ENCODE measurements at regions not wholly inside any gene's neighbourhood (a gene's known extent, or its start where the extent isn't known, plus 50 kb on each side); places are given as distances from the start of the nearest gene placed in this dataset.

DNA sequence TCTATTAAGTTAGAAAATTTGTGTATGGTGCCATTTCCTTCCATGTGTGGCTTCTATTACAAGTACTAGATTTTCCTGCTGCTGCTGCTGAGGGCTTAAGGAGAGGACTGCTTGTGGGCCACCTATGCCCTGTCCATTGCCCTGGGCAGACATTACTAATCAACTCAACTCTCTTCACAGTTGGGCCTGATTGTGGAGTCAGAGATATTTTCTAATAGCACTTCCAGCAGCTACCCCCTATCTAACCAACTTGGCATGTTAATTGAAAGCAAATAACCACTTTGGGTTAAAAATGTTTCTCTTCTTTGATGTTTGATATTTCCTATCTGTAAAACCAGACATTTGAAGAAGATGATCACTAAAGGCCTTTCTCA lies 242.0 kb downstream of the EDEM1 start:
- DNase-seq: no peak

DNA sequence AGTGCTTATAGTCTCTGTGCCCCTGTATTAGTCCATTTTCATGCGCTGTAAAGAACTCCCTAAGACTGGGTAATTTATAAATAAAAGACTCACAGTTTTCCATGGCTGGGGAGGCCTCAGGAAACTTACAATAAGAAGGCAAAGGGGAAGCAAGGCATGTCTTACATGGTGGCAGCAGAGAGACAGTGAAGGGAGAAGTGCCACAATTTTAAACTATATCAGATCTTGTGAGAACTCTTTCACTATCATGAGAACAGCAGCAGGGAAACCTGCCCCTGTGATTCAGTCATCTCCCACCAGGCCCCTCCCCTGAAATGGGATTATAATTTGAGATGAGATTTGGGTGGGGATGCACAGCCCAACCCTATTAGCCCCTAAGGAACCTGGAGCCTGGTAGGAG lies 243.2 kb downstream of the EDEM1 start:
- no peak for DNase-seq

DNA sequence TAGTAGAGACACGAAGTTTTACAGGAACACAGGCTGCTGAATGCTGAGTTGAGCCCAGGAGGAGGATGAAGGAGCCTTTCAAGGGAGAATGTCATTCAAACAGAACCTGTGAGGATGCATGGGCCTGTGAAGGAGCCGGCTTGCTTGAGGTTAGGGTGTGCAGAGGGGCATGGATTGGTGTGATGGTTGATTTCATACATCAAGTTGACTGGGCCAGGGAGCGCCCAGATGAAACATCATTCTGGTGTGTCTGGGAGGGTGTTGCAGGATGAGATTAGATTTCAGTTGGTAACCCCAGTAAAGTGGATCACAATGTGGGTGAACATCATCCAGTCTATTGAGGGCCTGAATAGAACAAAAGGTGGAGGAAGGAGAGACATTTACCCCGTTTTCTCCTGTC lies 243.6 kb downstream of the EDEM1 start:
- no peak for DNase-seq

DNA sequence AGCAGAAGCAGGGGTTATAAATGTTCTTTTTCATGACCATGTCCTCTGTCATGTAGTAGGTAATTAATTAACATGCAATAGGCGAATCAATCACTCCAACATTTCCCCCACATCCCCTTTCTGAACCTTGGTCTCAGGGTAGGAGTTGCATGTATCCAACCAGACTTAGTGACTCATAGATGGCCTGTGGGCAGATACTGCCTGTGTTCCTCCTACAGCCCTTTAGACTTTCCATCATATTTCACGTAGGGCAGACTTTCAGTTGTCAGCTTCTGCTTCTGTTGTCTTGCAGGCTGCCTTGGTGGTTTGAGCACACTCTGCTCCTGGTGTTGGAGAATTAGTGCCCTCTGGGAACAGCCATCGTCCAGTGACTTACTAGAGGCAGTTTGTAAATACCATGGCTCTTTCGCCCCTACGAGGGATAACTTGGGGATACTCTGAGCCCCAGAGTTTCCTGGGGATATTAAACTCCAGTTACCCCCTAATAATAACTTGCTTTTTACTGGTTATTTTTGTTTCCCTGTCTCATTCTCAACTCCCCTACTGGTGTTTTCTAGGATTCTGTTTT lies 244.4 kb downstream of the EDEM1 start:
- DNase-seq: no peak

DNA sequence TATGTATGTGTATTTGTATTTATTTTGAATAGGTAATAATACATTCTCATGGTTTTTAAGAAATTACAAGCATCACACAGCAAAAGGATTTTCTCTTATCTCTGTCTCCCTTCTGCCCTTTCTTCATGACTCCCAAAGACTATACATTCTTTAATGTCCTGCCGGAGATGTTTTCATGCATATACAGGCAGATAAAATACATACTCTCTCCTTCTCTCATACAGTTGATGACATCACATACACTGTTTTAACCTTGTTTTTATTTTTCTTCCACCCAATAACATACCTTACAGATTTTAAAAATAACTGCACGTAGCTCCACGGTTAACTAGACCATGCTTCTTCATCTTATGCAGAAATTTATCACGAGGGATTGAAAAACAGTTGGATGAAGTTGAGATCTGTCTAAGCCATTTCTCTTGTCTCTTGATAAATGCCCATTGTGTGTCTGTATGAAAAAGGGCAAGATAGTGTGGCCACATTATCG lies 249.8 kb downstream of the EDEM1 start:
- DNase-seq: no peak

DNA sequence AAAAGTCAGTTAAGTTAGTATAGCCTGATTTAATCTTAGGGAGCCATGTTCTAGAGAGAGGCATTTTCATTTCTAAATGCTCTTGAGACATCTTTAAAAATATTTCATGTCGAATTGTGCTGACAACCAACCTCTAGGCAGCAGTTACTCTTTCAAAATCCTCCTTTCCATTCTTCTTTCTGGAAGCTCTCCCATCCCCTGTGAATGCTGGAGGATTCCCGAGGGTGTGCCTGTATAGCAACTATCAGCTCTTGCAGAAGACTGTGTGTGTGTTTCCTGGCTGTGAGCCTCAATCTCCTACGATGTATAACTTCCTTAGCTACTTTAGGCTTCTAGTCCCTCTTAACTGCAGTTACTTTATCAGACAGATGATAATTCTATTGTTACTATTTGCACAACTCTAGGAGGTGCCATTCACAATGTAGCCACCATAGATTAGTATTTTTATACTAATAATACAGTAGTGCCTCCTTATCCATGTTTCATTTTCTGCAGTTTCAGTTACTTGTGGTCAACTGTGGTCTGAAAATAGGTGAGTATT lies 250.3 kb downstream of the EDEM1 start:
- no peak for DNase-seq

DNA sequence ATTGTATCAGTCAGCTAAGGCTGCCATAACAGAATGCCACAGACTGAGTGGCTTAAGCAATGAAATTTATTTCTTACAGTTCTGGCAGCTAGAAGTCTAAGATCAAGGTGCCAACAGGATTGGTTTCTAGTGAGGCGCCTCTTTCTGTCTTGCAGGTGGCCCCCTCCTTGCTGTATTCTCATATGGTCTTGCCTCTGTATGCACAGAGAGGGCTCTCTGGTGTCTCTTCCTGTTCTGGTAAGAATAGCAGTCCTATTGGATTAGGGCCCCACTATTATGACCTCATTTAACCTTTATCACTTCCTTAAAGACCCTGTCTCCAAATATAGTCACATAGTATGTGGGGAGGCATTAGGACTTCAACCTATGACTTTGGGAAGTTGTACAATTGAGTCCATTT lies 253.9 kb downstream of the EDEM1 start:
- DNase-seq: no peak

DNA sequence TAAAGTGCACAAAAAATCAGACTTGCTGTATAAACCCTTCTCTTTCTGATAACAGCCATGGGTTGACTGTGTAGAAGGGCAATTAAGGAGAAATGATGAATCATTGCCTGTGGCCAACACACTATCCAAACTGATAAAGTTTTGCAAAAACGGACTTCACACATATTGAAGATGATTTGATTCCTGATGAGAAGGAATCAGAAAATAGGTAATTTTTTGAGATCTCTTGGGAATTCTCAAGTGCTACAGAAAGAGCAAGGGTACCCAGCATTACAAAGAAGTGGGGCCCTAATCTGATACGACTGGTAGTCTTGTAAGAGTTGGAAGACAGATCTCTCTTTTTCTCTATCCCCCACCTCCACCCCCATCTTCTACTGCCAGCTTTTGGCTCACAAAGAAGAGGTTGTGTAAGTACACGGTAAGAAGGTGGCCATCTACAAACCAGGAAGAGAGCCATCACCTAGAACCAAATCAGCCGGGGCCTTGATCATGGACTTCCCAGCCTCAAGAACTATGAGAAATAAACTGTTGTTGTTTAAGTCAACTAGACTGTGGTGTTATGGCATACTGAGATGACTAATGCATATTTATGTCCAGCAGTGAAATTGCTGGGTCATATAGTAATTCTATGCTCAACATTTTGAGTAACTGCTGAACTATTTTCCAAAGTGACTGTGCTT lies 254.7 kb downstream of the EDEM1 start:
- no peak for DNase-seq

DNA sequence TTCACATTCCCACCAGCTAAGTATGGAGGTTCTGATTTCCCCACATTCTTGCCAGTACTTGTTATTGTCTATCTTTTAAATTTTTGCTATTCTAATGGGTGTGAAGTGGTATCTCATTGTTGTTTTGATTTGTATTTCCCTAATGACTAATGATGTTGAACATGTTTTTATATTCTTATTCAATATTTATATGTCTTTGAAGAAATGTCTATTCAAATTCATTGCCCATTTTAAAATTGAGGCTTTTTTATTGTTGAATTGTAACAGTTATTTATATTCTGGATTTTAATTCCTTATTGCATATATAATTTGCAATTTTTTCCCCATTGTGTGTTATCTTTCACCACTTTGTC lies 255.3 kb downstream of the EDEM1 start:
- DNase-seq: no peak

DNA sequence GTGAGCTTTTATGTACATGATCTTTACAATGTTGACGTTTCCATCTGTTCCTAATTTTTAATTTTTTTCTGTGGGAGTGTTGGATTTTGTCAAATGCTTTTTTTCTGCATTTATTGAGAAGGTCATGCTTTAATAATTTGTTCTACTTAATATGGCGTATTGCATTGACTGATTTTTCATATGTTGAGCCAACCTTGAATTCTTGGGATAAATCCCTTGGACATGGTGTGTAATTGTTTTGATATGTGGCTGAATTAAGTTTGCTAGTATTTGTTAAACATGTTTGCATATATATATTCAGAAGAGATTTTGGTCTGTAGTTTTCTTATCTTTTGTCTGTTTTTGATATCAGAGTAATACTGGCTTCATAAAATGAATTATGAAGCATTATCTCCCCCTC lies 256.7 kb downstream of the EDEM1 start:
- DNase-seq: no peak

DNA sequence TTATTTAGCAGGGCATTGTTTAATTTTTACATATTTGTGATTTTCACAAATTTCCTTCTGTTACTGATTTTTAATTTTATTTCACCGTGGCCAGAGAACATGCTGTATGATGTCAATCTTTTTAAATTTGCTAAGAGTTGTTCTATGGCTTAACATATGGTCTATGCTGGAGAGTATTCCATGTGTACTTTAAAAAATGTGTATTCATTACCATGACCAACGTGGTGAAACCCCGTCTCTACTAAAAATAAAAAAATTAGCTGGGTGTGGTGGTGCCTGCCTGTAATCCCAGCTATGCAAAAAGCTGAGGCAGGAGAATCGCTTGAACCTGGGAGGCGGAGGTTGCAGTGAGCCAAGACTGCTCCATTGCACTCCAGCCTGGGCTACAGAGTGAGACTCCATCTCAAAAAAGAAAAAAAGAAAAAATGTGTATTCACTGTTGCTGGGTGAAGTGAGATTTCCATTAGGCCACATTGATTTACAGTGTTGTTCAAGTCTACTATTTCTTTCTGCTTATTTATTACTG lies 258.2 kb downstream of the EDEM1 start:
- no peak for DNase-seq

DNA sequence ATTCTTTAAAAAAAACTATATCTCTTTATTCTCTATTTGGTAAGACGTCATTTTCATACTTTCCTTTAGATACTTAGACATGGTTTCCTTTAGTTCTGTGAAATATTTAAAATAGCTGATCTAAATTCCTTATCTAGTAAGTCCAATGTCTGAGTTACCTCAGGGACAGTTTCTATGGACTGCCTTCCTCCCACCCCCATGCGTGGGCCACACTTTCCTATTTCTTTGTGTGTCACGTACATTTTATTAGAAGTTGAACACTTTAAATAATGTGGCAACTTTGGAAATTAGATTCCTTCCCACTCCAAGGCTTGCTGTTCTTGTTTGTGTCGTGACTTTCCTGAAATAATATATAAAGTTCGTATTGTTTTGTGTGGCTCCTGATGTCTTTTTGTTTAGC lies 260.7 kb downstream of the EDEM1 start:
- no peak for DNase-seq

DNA sequence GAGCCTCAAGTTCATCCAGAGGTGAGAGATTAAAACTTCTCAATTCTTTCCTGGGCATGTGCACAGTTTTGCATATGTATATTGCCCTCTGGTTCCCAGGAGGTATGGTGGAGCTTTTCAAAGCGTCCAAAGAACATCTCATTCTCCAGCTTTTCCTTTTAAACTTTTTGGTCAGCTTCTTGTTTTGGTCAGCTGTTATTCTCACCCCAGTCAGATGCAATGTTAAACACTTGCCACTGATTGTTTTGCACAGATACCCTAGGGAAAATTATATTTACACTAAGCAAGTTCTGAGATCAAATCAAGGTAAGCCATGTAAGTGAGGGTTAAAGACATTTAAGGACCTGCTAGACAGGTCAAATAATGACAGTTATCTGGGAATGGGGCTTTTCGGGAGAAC lies 261.3 kb downstream of the EDEM1 start:
- no peak for DNase-seq

DNA sequence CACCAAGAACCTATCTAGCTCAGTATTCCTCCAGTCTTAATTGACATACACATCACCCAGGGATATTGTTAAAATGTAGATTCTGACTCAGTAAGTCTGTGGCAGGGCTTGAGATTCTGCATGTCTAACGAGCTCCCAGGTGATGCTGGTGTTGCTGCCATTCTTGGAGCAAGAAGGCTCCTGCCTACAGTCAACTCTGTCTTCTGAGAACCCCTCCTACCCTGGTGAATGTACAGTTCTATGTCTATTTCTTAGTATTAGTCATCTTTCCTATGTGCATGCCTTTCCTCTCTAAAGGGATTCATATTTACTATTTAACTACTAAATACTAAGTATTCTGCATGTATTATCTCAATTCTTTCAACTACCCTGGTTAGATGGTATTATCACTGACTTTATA lies 268.7 kb downstream of the EDEM1 start:
- DNase-seq: no peak

DNA sequence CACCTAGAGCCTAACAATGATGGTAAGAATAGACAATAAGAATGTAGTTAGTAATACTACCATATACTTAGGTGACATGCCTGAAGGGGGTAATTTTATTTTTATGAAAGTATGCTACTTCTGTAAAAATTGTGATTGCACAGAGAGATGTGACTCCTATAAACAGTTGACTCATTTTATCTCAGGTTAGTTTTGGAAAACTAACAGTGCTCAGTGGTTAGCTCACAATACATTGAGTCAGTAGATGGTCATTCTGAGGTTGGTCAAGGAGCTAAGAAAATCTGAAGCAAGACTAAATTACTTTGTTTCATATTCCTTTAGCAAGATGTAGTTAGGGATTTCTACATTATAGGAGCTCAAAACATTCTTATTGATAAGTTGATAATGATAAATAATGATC lies 271.0 kb downstream of the EDEM1 start:
- DNase-seq: no peak

DNA sequence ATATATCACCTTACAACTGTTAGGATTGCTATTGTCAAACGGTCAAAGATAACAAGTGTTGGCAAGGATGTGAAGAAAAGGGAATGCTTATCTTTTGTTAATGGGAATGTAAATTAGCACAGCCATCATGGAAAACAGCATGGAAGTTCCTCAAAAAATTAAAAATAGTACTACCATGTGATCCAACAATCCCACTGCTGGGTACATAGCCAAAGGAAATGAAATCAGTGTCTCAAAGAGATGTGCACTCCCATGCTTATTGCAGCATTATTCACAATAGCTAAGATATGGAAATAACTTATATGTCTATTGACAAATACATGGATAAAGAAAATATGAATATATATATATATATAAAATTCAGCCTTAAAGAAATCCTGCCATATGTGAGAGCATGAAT lies 274.6 kb downstream of the EDEM1 start:
- no peak for DNase-seq

DNA sequence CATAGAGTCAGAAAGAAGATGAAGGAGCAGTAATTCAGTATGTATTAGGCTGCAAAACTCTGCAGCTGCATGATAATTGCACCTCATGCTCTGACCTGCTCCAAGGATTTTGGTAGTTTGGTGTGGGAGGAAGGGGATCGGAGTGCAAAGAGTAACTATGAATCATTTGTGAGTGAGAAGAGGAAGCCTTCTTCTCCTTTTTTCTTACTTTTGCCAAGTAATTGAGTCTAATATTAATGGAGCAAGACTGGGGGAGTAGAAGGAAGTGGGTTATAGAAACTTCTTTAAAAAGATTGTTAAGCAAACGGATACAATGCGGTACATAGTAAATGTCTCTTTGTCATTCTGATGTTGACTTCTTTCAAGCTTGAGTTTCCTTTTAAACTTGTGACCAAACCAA lies 276.5 kb downstream of the EDEM1 start:
- no peak for DNase-seq

DNA sequence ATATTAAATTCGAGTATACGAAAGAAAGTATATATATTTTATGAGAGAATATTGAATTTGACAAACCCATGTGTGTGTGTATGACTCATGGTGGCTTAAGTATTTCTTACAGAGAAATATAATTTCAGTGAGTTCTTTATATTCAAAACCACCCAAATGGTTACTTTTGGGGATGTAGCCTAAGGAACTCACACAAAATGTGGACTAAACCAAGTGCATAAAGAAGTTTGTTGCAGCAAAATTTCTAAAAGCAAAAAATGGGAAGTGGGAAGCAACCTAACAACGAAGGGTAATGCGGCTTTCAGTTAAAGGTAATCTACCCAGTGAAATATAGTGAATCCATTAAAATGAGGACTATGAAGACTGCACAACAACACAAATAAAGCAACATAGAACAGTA lies 277.1 kb downstream of the EDEM1 start:
- DNase-seq: no peak

DNA sequence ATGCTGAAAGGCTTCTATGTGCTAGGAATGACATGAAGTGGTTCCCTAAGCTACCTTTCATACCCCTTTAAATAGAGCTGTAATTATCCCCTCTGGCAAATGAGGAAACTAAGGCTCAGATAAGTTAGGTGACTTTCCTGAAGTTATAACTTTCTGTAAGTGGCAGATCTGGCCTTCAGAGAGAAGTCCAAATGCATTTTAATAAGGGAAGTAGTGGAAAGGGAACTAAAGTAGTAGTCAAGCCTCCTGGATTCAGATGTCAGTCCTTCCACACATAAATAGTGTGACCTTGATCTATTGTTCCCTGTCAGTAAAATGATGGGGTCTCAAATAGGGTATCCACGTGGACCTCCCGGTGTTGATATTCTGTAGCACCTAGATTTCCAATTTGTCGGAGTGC lies 277.7 kb downstream of the EDEM1 start:
- no peak for DNase-seq

DNA sequence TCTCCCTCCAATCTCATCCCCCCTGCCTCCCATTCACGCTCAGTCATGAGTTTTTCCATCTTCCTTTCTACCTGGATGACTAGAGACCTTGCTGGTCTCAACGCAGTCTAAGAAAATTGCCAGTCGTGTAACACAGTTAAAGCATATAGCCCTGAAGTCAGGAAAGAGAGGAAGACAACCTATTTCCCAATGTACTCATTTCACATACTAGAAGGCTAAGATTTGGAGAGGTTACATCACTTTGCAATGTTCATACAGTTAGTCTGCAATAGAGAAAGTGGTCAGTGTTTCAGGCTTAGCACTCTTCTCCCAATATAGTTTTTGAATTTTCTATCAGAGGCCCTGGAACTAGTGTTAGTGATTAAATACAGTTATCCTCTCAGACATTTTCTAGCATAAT lies 278.6 kb downstream of the EDEM1 start:
- no peak for DNase-seq

DNA sequence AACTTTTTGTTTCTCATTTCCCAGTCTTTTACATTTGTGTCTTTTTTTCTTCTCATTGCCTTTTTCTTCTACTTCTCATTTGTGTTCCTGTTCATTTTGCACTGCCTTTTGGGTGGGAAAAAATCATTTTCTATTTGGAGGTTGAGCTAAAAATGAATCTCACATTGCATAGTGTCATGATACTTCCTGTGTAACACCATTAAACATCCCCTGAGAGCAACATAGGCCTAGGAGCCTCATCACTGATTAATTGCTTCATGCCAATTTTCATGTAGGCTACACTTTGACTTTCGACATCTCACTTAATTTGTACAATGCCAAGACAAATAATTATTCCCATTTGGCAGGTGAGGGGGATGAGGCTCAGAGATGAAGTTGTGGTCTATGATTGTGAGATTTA lies 279.2 kb downstream of the EDEM1 start:
- no peak for DNase-seq

DNA sequence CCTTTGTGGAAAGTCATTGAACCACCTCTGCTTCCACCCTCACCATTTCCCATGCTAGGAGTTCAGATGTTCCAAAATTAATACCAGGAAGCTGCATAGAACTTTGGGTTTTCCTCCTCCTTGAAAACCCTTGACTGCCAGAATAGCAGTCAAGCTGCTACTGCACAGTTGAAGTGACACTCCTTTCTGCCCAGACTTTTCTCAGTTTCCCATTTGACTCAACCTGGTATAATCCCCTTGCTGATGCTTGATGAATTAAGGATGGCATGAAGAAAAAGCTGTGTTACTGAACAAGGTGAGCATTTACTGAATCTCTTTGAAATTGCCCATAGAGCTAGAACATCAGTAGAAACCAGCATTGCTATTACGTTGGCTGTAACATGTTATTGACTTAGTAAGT lies 286.0 kb downstream of the EDEM1 start:
- no peak for DNase-seq

DNA sequence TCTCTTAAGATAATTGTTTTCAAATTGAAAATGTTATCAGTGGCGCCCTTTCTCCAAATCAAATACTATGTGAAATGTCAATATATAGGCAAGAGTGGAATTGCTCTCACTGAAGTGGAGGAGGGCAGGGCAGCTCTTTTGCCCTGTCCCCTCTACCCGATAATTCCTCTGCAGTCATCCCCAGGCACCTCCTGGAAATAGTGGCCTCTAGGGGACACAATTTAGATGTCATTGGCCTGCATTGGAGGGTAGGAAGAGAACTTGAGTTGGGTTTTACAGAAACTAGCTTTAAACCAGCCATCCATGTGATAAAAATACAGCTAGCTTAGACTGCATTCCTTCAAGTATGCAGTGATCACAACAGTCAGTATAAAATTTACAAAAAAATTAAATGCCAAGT lies 288.9 kb downstream of the EDEM1 start:
- no peak for DNase-seq

DNA sequence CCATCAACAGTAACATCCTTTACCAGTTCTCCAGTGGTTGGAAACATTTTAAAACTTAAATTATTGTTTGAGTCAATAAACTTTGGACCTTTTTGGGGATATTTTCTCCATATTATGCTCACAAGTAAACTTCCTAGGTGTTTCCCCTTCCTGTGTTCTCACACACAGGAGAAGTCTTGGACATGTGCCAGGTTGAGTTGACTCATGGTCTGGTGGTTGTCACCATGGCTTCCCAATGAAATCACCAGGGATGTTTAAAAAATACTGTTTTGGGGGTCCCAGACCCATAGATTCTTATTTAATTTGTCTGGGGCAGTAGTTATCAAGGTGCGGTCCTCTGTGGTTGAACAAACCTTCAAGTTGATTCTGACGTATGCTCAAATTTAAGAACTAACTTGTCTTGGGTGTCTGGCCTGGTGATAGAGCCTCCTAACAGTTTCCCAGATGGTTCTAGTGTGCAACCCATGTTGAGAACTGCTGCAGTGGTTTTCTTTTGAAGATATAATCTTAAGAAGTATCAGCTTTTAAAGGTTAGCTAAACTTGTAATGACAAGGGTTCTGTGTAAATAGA lies 291.8 kb downstream of the EDEM1 start:
- no peak for DNase-seq

DNA sequence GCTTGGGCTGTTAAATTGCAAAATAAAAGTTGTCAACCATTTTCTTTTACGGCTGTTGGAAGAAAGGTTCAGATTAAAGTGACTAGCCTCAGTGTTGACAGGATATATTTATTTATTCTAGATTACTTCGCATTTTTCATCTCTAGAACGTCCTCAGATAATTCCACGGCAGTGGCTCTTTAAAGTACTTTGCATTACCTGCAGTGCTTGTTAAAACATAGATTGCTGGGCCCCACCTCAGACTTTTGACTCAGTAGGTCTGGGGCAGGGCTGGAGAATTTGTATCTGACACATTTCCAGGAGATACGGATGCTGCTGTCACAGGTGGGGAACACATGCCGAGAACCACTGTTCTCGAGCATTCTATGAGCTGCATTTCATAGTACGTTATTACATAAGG lies 292.7 kb downstream of the EDEM1 start:
- DNase-seq: no peak
